ENCODE measurements at regions not wholly inside any gene's neighbourhood (a gene's known extent, or its start where the extent isn't known, plus 50 kb on each side); places are given as distances from the start of the nearest gene placed in this dataset.

DNA sequence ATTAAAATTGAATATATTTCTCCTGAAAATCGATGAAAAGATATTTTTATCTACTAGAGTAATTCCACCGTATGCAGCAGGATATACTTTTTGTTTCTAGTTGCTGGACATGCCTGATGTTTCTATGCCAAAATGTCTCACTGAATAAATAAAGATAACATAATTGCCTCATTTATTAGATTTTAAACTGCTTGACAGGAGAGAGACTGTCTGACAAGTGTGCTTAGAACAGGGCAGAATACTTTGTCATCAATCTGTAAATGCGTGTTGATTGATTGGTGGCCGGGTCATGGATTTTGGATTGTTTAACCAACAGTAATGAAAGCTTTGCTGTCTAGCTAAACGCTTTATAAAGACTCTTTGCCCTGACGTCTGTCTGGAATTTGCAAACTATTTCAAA is 339.0 kb downstream of the CHRM3 start:
- no peak for TF ChIP-seq RCOR1 (IDR thresholded peaks at IDR 0.05; ENCODE audit: insufficient replicate concordance, low read length)
- TF ChIP-seq RFX5 (IDR thresholded peaks at IDR 0.05; ENCODE audit: low read depth, low read length), result no peak
- no peak for TF ChIP-seq POLR2A (IDR thresholded peaks at IDR 0.05; ENCODE audit: low read depth, low read length)
- TF ChIP-seq, protein P1, sequence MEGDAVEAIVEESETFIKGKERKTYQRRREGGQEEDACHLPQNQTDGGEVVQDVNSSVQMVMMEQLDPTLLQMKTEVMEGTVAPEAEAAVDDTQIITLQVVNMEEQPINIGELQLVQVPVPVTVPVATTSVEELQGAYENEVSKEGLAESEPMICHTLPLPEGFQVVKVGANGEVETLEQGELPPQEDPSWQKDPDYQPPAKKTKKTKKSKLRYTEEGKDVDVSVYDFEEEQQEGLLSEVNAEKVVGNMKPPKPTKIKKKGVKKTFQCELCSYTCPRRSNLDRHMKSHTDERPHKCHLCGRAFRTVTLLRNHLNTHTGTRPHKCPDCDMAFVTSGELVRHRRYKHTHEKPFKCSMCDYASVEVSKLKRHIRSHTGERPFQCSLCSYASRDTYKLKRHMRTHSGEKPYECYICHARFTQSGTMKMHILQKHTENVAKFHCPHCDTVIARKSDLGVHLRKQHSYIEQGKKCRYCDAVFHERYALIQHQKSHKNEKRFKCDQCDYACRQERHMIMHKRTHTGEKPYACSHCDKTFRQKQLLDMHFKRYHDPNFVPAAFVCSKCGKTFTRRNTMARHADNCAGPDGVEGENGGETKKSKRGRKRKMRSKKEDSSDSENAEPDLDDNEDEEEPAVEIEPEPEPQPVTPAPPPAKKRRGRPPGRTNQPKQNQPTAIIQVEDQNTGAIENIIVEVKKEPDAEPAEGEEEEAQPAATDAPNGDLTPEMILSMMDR (conservative IDR thresholded peaks at IDR 0.05; ENCODE audit: low read depth, low read length), result no peak
- TF ChIP-seq, protein P2, sequence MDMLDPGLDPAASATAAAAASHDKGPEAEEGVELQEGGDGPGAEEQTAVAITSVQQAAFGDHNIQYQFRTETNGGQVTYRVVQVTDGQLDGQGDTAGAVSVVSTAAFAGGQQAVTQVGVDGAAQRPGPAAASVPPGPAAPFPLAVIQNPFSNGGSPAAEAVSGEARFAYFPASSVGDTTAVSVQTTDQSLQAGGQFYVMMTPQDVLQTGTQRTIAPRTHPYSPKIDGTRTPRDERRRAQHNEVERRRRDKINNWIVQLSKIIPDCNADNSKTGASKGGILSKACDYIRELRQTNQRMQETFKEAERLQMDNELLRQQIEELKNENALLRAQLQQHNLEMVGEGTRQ (IDR thresholded peaks at IDR 0.05; ENCODE audit: low read depth, low read length), result no peak
- TF ChIP-seq CHD1 (IDR thresholded peaks at IDR 0.05; ENCODE audit: low read depth, low read length), result no peak
- no peak for TF ChIP-seq RAD21 (IDR thresholded peaks at IDR 0.05; ENCODE audit: low read length)
- no peak for TF ChIP-seq MAFK (IDR thresholded peaks at IDR 0.05; ENCODE audit: low read depth, low read length)
- no peak for TF ChIP-seq SMC3 (IDR thresholded peaks at IDR 0.05; ENCODE audit: low read depth, low read length)
- no peak for TF ChIP-seq BHLHE40 (IDR thresholded peaks at IDR 0.05; ENCODE audit: low read depth, low read length)
- no peak for TF ChIP-seq MXI1 (IDR thresholded peaks at IDR 0.05; ENCODE audit: borderline replicate concordance, low read depth, low read length)
- TF ChIP-seq MAZ (IDR thresholded peaks at IDR 0.05; ENCODE audit: borderline replicate concordance, low read depth, low read length), result no peak
- TF ChIP-seq, protein P3, sequence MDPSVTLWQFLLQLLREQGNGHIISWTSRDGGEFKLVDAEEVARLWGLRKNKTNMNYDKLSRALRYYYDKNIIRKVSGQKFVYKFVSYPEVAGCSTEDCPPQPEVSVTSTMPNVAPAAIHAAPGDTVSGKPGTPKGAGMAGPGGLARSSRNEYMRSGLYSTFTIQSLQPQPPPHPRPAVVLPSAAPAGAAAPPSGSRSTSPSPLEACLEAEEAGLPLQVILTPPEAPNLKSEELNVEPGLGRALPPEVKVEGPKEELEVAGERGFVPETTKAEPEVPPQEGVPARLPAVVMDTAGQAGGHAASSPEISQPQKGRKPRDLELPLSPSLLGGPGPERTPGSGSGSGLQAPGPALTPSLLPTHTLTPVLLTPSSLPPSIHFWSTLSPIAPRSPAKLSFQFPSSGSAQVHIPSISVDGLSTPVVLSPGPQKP (IDR thresholded peaks at IDR 0.05; ENCODE audit: borderline replicate concordance, low read depth, low read length), result no peak

All from IMR-90 (cell line).